GM23338 (cell line): ENCODE measurements at regions not wholly inside any gene's neighbourhood (a gene's known extent, or its start where the extent isn't known, plus 50 kb on each side); places are given as distances from the start of the nearest gene placed in this dataset.

Source experiments
- CREB1 ChIP-seq: fragments of 250-450 bp; sonication (Bioruptor Pico); IDR thresholded peaks from 2 replicates; pipeline ENCODE4 v1.5.0; 2020; ENCODE audit warnings: low read depth, mild to moderate bottlenecking, moderate library complexity
- CTCF ChIP-seq, 2 experiments: fragments of 200-600 bp in 1 of 2; sonication (generic) in 1 of 2; conservative IDR thresholded peaks; 2 replicates each; pipeline versions ENCODE4 v1.5.1 to v1.6.1; 2016 to 2017; ENCODE audit warnings: antibody characterized with exemption in 2 of 2, low read depth in 2 of 2, mild to moderate bottlenecking in 2 of 2, moderate library complexity in 1 of 2
- EZH2 ChIP-seq: fragments of 200-600 bp; sonication (generic); IDR thresholded peaks from one replicate; pipeline ENCODE4 v1.8.0; 2017; ENCODE audit warnings: antibody characterized with exemption, mild to moderate bottlenecking, low read depth; ENCODE audit not compliant: unreplicated experiment
- EZH2phosphoT487 ChIP-seq: fragments of 200-600 bp; sonication (generic); IDR thresholded peaks from one replicate; pipeline ENCODE4 v1.8.1; 2018; ENCODE audit warnings: antibody characterized with exemption; ENCODE audit not compliant: unreplicated experiment
- JUNB ChIP-seq: IDR thresholded peaks from one replicate; pipeline ENCODE4 v1.6.1; 2016; ENCODE audit warnings: antibody characterized with exemption; ENCODE audit not compliant: unreplicated experiment
- POLR2AphosphoS5 ChIP-seq: IDR thresholded peaks from 2 replicates; pipeline ENCODE4 v1.6.1; 2016; ENCODE audit warnings: antibody characterized with exemption, low read depth
- REST ChIP-seq: IDR thresholded peaks from one replicate; pipeline ENCODE4 v1.6.1; 2018; ENCODE audit warnings: antibody characterized with exemption; ENCODE audit not compliant: unreplicated experiment
- ZNF331 ChIP-seq: fragments of 250-450 bp; sonication (Bioruptor Pico); IDR thresholded peaks from 2 replicates; pipeline ENCODE4 v1.5.0; 2020; ENCODE audit warnings: low read depth, mild to moderate bottlenecking, moderate library complexity

GRCh38 chr10:20615395-20615794 lies 281.7 kb downstream of the NEBL start:
- TF ChIP-seq EZH2, result no peak
- TF ChIP-seq CTCF (conservative IDR thresholded peaks at IDR 0.05; ENCODE audit: low read depth in 2 of 2), result no peak
- TF ChIP-seq POLR2AphosphoS5, result no peak
- no peak for TF ChIP-seq EZH2phosphoT487
- TF ChIP-seq REST, result no peak
- no peak for TF ChIP-seq JUNB
- TF ChIP-seq CREB1, result no peak
- TF ChIP-seq ZNF331 (CRISPR knock-in tag), result no peak
